ENCODE measurements at regions not wholly inside any gene's neighbourhood (a gene's known extent, or its start where the extent isn't known, plus 50 kb on each side); places are given as distances from the start of the nearest gene placed in this dataset.
"Not testable (repeated sequence)": the region's sequence is repeated elsewhere in the genome, so short reads cannot be mapped to it uniquely, and the experiment has no call there.

DNA sequence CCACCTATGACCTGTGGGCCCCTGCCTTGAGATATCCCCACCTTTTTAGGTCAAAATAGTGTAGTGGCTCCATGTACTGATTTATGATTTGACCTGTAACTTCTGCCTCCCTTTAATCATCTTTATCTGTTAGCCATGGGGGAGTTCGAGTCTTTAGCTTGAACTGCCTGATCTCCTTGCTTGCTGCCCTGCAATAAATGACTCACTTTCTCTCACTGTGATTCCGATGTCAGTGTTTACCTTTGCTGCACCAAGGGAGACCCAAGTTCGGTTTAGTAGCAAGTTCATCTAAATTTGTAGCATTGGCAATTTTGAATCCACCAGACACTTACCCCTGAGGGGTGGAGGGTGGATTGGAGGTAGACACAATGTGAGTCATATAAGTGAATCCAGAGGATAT lies 814.6 kb upstream of the AUTS2 start:
- DNase-seq (ENCODE audit: low read depth in 6 of 9, low spot score in 9 of 9), result no peak
- H3K4me1 ChIP-seq (ENCODE audit: control insufficient read depth in 2 of 2, insufficient read depth in 2 of 2, low read length in 2 of 2), result no peaks in the 10 kb centered on the region
- WGBS, result 71% methylated on average over 3 of the region's 3 CpGs
- H3K27me3 ChIP-seq (ENCODE audit: control insufficient read depth in 2 of 2, insufficient read depth in 1 of 2, low read length in 1 of 2), result no peaks in the 10 kb centered on the region
- no peak overlapping the region for H3K27ac ChIP-seq (ENCODE audit: low read depth in 1 of 2, low read length in 1 of 2)
- H3K36me3 ChIP-seq (ENCODE audit: control insufficient read depth in 2 of 2, insufficient read depth in 2 of 2, low read length in 1 of 2), result no peaks in the 10 kb centered on the region
- H3K4me3 ChIP-seq (ENCODE audit: low read length in 2 of 2), result no peak overlapping the region
- peaks cover 0 to 10% of the 10 kb centered on the region in 2 donors for H3K9me3 ChIP-seq (ENCODE audit: control insufficient read depth in 2 of 2, insufficient read depth in 1 of 2, low read length in 1 of 2)

DNA sequence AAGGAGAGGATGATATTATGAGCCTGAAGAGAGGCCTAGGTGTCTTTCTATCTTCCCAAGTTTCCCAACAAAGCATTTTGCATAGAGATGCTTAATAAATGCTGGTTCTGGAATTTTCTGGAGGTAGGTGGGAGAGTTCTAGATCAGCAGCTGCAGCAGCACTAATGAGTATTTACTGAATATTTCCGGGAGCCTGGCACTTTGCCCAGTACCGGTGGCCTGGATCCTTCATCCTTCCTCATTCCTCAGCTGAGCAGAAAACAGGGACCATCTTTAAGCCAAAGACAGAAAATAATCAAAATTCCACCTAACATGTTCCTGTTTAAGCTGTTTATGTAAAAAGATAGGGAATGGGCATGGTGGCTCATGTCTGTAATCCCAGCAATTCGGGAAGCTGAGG lies 813.2 kb upstream of the AUTS2 start:
- 67% methylated on average over 3 of the region's 3 CpGs for WGBS
- Histone ChIP-seq H3K4me1 (ENCODE audit: control insufficient read depth in 2 of 2, insufficient read depth in 2 of 2, low read length in 2 of 2) (no peaks in the 10 kb centered on the region), H3K9me3 (ENCODE audit: control insufficient read depth in 2 of 2, insufficient read depth in 1 of 2, low read length in 1 of 2) (peaks cover 0 to 10% of the 10 kb centered on the region in 2 donors), H3K4me3 (ENCODE audit: low read length in 2 of 2) (no peak overlapping the region), H3K36me3 (ENCODE audit: control insufficient read depth in 2 of 2, insufficient read depth in 2 of 2, low read length in 1 of 2) (no peaks in the 10 kb centered on the region), H3K27me3 (ENCODE audit: control insufficient read depth in 2 of 2, insufficient read depth in 1 of 2, low read length in 1 of 2) (no peaks in the 10 kb centered on the region), H3K27ac (ENCODE audit: low read depth in 1 of 2, low read length in 1 of 2) (no peak overlapping the region)
- DNase-seq (ENCODE audit: low read depth in 6 of 9, low spot score in 9 of 9), result no peak

- WGBS, result 51% methylated on average over 5 of the region's 5 CpGs
- DNase-seq (ENCODE audit: low read depth in 6 of 9, low spot score in 9 of 9), result no peak
- Histone ChIP-seq H3K4me3 (ENCODE audit: low read length in 2 of 2) (no peak overlapping the region), H3K9me3 (ENCODE audit: control insufficient read depth in 2 of 2, insufficient read depth in 1 of 2, low read length in 1 of 2) (peaks cover 1 to 9% of the 10 kb centered on the region in 2 donors), H3K27ac (ENCODE audit: low read depth in 1 of 2, low read length in 1 of 2) (no peak overlapping the region), H3K36me3 (ENCODE audit: control insufficient read depth in 2 of 2, insufficient read depth in 2 of 2, low read length in 1 of 2) (no peaks in the 10 kb centered on the region), H3K4me1 (ENCODE audit: control insufficient read depth in 2 of 2, insufficient read depth in 2 of 2, low read length in 2 of 2) (no peaks in the 10 kb centered on the region), H3K27me3 (ENCODE audit: control insufficient read depth in 2 of 2, insufficient read depth in 1 of 2, low read length in 1 of 2) (no peaks in the 10 kb centered on the region)
Measured at GRCh38 chr7:68787566-68787965, 810.7 kb upstream of the AUTS2 start.

DNA sequence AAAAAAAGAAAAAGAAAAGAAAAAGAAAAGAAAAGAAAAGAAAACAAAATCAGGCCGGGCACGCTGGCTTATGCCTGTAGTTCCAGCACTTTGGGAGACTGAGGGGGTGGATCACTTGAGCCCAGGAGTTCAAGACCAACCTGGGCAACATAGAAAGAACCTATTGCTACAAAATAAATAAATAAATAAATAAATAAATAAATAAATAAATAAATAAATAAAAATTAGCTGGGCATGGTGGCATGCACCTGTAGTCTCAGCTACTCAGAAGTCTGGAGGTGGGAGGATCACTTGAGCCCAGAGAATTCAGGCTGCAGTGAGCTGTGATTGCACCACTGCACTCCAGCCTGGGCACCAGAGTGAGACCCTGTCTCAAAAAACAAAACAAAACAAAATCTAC lies 809.7 kb upstream of the AUTS2 start:
- not testable (repeated sequence) for H3K4me1 ChIP-seq (ENCODE audit: control insufficient read depth in 2 of 2, insufficient read depth in 2 of 2, low read length in 2 of 2); H3K36me3 ChIP-seq (ENCODE audit: control insufficient read depth in 2 of 2, insufficient read depth in 2 of 2, low read length in 1 of 2); DNase-seq (ENCODE audit: low read depth in 6 of 9, low spot score in 9 of 9); H3K4me3 ChIP-seq (ENCODE audit: low read length in 2 of 2); H3K27ac ChIP-seq (ENCODE audit: low read depth in 1 of 2, low read length in 1 of 2); H3K27me3 ChIP-seq (ENCODE audit: control insufficient read depth in 2 of 2, insufficient read depth in 1 of 2, low read length in 1 of 2)
- peaks cover 1 to 15% of the 10 kb centered on the region in 2 donors for H3K9me3 ChIP-seq (ENCODE audit: control insufficient read depth in 2 of 2, insufficient read depth in 1 of 2, low read length in 1 of 2)
- 98% methylated on average over 2 of the region's 2 CpGs for WGBS

DNA sequence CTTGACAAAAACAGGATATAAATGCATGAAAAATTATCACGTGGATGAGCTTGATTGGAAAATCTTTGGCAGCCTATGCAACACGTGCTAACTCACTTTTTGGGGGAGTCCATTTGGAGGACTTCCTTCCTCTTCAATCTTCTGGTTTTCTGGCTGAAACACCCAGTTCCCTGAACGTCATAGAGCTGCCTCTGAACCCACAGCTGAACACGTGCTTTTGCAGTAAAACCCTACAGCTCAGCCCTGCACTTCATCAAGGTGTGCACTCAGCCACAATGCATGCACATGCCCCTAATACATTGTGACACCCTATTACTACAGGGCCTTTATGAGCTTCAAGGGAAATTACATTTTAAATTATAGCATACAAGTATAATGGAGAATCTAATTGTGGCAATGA lies 808.7 kb upstream of the AUTS2 start:
- 12% methylated on average over 4 of the region's 4 CpGs for WGBS
- Histone ChIP-seq H3K9me3 (ENCODE audit: control insufficient read depth in 2 of 2, insufficient read depth in 1 of 2, low read length in 1 of 2) (peaks cover 1 to 15% of the 10 kb centered on the region in 2 donors), H3K36me3 (ENCODE audit: control insufficient read depth in 2 of 2, insufficient read depth in 2 of 2, low read length in 1 of 2) (no peaks in the 10 kb centered on the region), H3K27me3 (ENCODE audit: control insufficient read depth in 2 of 2, insufficient read depth in 1 of 2, low read length in 1 of 2) (no peaks in the 10 kb centered on the region), H3K4me3 (ENCODE audit: low read length in 2 of 2) (no peak overlapping the region), H3K27ac (ENCODE audit: low read depth in 1 of 2, low read length in 1 of 2) (no peak overlapping the region), H3K4me1 (ENCODE audit: control insufficient read depth in 2 of 2, insufficient read depth in 2 of 2, low read length in 2 of 2) (no peaks in the 10 kb centered on the region)
- no peak for DNase-seq (ENCODE audit: low read depth in 6 of 9, low spot score in 9 of 9)

DNA sequence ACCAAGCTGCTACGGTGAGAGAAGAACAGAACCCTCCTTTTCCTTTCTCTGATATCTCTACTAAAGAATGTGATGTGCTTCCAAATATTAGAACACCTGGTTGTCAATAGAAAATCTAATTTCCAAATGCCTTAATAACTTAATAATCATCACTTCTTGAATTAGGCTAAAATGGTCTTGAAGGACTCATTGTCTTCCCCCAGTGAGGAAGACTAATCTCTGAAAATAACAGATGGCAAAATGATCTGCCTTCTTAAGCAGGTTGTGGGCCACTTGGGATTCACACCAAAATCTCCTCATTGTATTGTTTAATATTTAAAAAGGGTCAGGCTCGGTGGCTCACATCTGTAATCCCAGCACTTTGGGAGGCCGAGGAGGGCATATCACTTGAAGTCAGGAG lies 805.9 kb upstream of the AUTS2 start:
- 82% methylated on average over 3 of the region's 3 CpGs for WGBS
- peaks cover 1 to 11% of the 10 kb centered on the region in 2 donors for H3K9me3 ChIP-seq (ENCODE audit: control insufficient read depth in 2 of 2, insufficient read depth in 1 of 2, low read length in 1 of 2)

DNA sequence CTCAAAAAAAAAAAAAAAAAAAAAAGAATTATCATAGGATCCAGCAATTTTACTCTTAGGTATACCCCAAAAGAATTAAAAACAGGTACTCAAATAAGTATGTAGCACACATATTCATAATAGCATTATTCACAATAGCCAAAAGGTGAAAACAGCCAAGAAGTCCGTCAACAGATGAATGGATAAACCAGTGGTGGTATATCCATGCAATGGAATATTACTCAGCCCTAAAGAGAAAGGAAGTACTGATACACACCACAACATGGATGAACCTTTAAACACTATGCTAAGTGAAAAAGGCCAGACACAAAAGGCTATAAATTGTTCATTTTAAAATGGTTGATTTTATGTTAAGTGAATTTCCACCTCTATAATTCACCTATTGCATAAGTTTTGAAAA lies 804.8 kb upstream of the AUTS2 start:
- H3K27ac ChIP-seq (ENCODE audit: low read depth in 1 of 2, low read length in 1 of 2), result no peak overlapping the region

More for the DNA sequence above, 805.9 kb upstream of the AUTS2 start:
- H3K4me1 ChIP-seq (ENCODE audit: control insufficient read depth in 2 of 2, insufficient read depth in 2 of 2, low read length in 2 of 2), result no peaks in the 10 kb centered on the region
- H3K36me3 ChIP-seq (ENCODE audit: control insufficient read depth in 2 of 2, insufficient read depth in 2 of 2, low read length in 1 of 2), result no peaks in the 10 kb centered on the region
- no peak overlapping the region for H3K4me3 ChIP-seq (ENCODE audit: low read length in 2 of 2)
- H3K27ac ChIP-seq (ENCODE audit: low read depth in 1 of 2, low read length in 1 of 2), result no peak overlapping the region
- H3K27me3 ChIP-seq (ENCODE audit: control insufficient read depth in 2 of 2, insufficient read depth in 1 of 2, low read length in 1 of 2), result no peaks in the 10 kb centered on the region
- DNase-seq (ENCODE audit: low read depth in 6 of 9, low spot score in 9 of 9), result no peak

DNA sequence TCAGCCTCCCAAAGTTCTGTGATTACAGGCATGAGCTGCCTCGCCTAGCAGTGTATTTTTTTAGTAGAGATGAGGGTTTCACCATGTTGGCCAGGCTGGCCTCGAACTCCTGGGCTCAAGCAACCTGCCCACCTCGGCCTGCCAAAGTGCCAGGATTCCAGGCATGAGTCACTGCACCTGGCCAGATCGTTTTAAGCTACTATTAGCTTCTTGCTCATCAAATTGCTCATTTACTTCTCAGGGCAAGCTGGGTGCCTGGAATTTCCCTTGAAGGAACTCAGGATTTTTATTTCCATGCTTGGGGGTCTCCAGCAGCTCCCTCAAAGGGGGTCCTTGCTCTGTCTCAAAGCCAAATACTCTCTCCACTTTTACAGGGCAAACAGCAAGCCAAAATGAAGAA lies 798.0 kb upstream of the AUTS2 start:
- WGBS, result 72% methylated on average over 4 of the region's 4 CpGs
- H3K36me3 ChIP-seq (ENCODE audit: control insufficient read depth in 2 of 2, insufficient read depth in 2 of 2, low read length in 1 of 2), result no peaks in the 10 kb centered on the region
- H3K9me3 ChIP-seq (ENCODE audit: control insufficient read depth in 2 of 2, insufficient read depth in 1 of 2, low read length in 1 of 2), result peaks cover 1 to 17% of the 10 kb centered on the region in 2 donors
- H3K27ac ChIP-seq (ENCODE audit: low read depth in 1 of 2, low read length in 1 of 2), result no peak overlapping the region
- no peak overlapping the region for H3K4me3 ChIP-seq (ENCODE audit: low read length in 2 of 2)
- H3K4me1 ChIP-seq (ENCODE audit: control insufficient read depth in 2 of 2, insufficient read depth in 2 of 2, low read length in 2 of 2), result no peaks in the 10 kb centered on the region
- no peaks in the 10 kb centered on the region for H3K27me3 ChIP-seq (ENCODE audit: control insufficient read depth in 2 of 2, insufficient read depth in 1 of 2, low read length in 1 of 2)
- no peak for DNase-seq (ENCODE audit: low read depth in 6 of 9, low spot score in 9 of 9)

More for the DNA sequence above, 804.8 kb upstream of the AUTS2 start:
- Histone ChIP-seq H3K27me3 (ENCODE audit: control insufficient read depth in 2 of 2, insufficient read depth in 1 of 2, low read length in 1 of 2) (no peaks in the 10 kb centered on the region), H3K4me1 (ENCODE audit: control insufficient read depth in 2 of 2, insufficient read depth in 2 of 2, low read length in 2 of 2) (no peaks in the 10 kb centered on the region), H3K36me3 (ENCODE audit: control insufficient read depth in 2 of 2, insufficient read depth in 2 of 2, low read length in 1 of 2) (no peaks in the 10 kb centered on the region), H3K9me3 (ENCODE audit: control insufficient read depth in 2 of 2, insufficient read depth in 1 of 2, low read length in 1 of 2) (peaks cover 3 to 11% of the 10 kb centered on the region in 2 donors), H3K4me3 (ENCODE audit: low read length in 2 of 2) (no peak overlapping the region)
- no peak for DNase-seq (ENCODE audit: low read depth in 6 of 9, low spot score in 9 of 9)
- 97% methylated on average over 1 of the region's 1 CpG for WGBS

- Histone ChIP-seq H3K4me3 (ENCODE audit: low read length in 2 of 2) (no peak overlapping the region), H3K27ac (ENCODE audit: low read depth in 1 of 2, low read length in 1 of 2) (no peak overlapping the region), H3K27me3 (ENCODE audit: control insufficient read depth in 2 of 2, insufficient read depth in 1 of 2, low read length in 1 of 2) (no peaks in the 10 kb centered on the region), H3K36me3 (ENCODE audit: control insufficient read depth in 2 of 2, insufficient read depth in 2 of 2, low read length in 1 of 2) (no peaks in the 10 kb centered on the region), H3K9me3 (ENCODE audit: control insufficient read depth in 2 of 2, insufficient read depth in 1 of 2, low read length in 1 of 2) (peaks cover 0 to 29% of the 10 kb centered on the region in 2 donors), H3K4me1 (ENCODE audit: control insufficient read depth in 2 of 2, insufficient read depth in 2 of 2, low read length in 2 of 2) (no peaks in the 10 kb centered on the region)
- no peak for DNase-seq (ENCODE audit: low read depth in 6 of 9, low spot score in 9 of 9)
- 97% methylated on average over 5 of the region's 5 CpGs for WGBS
Measured at GRCh38 chr7:68805159-68805558, 793.1 kb upstream of the AUTS2 start.

GRCh38 chr7:68807666-68808065 lies 790.6 kb upstream of the AUTS2 start:
- no peaks in the 10 kb centered on the region for H3K36me3 ChIP-seq (ENCODE audit: control insufficient read depth in 2 of 2, insufficient read depth in 2 of 2, low read length in 1 of 2)
- H3K9me3 ChIP-seq (ENCODE audit: control insufficient read depth in 2 of 2, insufficient read depth in 1 of 2, low read length in 1 of 2), result peaks cover 0 to 23% of the 10 kb centered on the region in 2 donors
- no peaks in the 10 kb centered on the region for H3K27me3 ChIP-seq (ENCODE audit: control insufficient read depth in 2 of 2, insufficient read depth in 1 of 2, low read length in 1 of 2)
- 85% methylated on average over 2 of the region's 2 CpGs for WGBS
- no peak overlapping the region for H3K4me3 ChIP-seq (ENCODE audit: low read length in 2 of 2)
- DNase-seq (ENCODE audit: low read depth in 6 of 9, low spot score in 9 of 9), result no peak
- no peak overlapping the region for H3K27ac ChIP-seq (ENCODE audit: low read depth in 1 of 2, low read length in 1 of 2)
- H3K4me1 ChIP-seq (ENCODE audit: control insufficient read depth in 2 of 2, insufficient read depth in 2 of 2, low read length in 2 of 2), result no peaks in the 10 kb centered on the region

All from thymus (tissue), 11 donors.